ENCODE measurements at regions not wholly inside any gene's neighbourhood (a gene's known extent, or its start where the extent isn't known, plus 50 kb on each side); places are given as distances from the start of the nearest gene placed in this dataset.

DNA sequence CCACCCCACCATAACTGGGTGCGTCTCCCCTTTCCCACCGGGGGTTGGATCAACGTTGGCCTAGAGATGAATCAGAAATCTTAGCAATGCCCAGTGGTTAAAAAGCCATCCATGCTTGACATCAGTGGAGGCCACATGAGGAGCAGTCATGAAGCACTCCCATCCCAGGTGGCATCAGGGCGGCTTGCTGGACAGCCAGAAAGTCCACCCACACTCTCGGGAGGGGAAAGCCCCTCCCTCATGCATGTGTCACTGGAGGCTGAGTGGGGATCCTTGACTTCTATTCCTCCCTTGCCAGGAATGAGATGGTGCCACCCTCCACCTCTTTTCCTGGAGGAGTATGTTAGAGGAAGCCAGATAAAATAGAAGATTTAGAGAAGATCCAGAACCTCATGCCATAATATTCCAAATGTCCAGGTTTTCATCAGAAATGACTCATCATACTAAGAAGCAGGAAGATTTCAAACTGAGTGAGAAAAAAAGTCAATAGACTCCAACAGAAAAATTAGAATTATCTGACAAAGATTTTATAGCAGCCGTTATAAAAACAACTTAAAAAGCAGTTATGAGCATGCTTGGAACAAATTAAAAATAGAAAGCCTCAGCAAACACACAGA is 507.1 kb upstream of the ID2 start:
- Histone ChIP-seq H3K27me3 (replicated peaks; ENCODE audit: control insufficient read depth, insufficient read depth, low read length) (no peaks in the 10 kb centered on the region), H3K36me3 (ENCODE audit: control insufficient read depth, insufficient read depth, low read length) (no peaks in the 10 kb centered on the region), H3K4me3 (replicated peaks; ENCODE audit: low read depth, low read length) (no peak overlapping the region)
- DNase-seq (ENCODE audit: extremely low read depth, insufficient read length), result no peak
- TF ChIP-seq, protein P1, sequence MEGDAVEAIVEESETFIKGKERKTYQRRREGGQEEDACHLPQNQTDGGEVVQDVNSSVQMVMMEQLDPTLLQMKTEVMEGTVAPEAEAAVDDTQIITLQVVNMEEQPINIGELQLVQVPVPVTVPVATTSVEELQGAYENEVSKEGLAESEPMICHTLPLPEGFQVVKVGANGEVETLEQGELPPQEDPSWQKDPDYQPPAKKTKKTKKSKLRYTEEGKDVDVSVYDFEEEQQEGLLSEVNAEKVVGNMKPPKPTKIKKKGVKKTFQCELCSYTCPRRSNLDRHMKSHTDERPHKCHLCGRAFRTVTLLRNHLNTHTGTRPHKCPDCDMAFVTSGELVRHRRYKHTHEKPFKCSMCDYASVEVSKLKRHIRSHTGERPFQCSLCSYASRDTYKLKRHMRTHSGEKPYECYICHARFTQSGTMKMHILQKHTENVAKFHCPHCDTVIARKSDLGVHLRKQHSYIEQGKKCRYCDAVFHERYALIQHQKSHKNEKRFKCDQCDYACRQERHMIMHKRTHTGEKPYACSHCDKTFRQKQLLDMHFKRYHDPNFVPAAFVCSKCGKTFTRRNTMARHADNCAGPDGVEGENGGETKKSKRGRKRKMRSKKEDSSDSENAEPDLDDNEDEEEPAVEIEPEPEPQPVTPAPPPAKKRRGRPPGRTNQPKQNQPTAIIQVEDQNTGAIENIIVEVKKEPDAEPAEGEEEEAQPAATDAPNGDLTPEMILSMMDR (IDR thresholded peaks at IDR 0.05; ENCODE audit: insufficient read depth, low read length, poor library complexity, severe bottlenecking), result no peak

GRCh38 chr2:8176887-8177286 is 505.0 kb upstream of the ID2 start:
- no peak for DNase-seq (ENCODE audit: extremely low read depth, insufficient read length)
- Histone ChIP-seq H3K27me3 (replicated peaks; ENCODE audit: control insufficient read depth, insufficient read depth, low read length) (no peaks in the 10 kb centered on the region), H3K36me3 (ENCODE audit: control insufficient read depth, insufficient read depth, low read length) (no peaks in the 10 kb centered on the region), H3K4me3 (replicated peaks; ENCODE audit: low read depth, low read length) (no peak overlapping the region)
- TF ChIP-seq, protein P1 (IDR thresholded peaks at IDR 0.05; ENCODE audit: insufficient read depth, low read length, poor library complexity, severe bottlenecking), result no peak

DNA sequence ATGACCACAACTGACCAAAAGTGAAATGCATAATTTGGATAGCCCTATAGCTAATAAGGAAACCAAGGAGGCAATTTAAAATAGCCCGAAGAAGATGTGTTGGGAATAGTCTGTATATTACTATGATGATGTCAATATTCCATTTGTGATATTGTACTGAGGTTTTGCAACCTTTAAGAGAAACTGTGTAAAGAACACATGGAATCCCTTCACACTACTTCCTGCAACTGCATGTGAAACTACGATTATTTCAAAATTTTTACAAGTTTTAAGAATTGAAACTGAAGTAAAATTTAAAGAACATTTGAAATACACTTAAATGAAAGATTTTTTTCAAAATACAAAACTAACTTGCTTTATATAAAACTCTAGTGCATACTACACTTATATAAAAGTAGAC is 504.3 kb upstream of the ID2 start:
- TF ChIP-seq, protein P1 (IDR thresholded peaks at IDR 0.05; ENCODE audit: insufficient read depth, low read length, poor library complexity, severe bottlenecking), result no peak
- no peaks in the 10 kb centered on the region for H3K36me3 ChIP-seq (ENCODE audit: control insufficient read depth, insufficient read depth, low read length)
- no peak for DNase-seq (ENCODE audit: extremely low read depth, insufficient read length)
- no peak overlapping the region for H3K4me3 ChIP-seq (replicated peaks; ENCODE audit: low read depth, low read length)
- no peaks in the 10 kb centered on the region for H3K27me3 ChIP-seq (replicated peaks; ENCODE audit: control insufficient read depth, insufficient read depth, low read length)

DNA sequence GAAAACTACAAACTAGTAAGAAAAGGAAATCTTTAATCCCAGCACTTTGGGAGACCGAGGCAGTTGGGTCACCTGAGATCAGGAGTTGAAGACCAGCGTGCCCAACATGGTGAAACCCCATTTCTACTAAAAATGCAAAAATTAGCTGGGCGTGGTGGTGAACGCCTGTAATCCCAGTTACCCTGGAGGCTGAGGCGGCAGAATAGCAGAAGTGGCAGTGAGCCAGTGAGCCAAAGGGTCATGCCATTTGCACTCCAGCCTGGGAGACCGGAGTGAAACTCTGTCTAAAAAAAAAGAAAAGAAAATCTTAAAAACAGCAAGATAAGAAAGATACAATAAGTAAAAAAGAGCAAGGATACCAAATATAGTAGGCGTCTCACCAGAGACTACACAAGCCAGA is 502.9 kb upstream of the ID2 start:
- TF ChIP-seq, protein P1 (IDR thresholded peaks at IDR 0.05; ENCODE audit: insufficient read depth, low read length, poor library complexity, severe bottlenecking), result no peak
- Histone ChIP-seq H3K4me3 (replicated peaks; ENCODE audit: low read depth, low read length) (no peak overlapping the region), H3K36me3 (ENCODE audit: control insufficient read depth, insufficient read depth, low read length) (no peaks in the 10 kb centered on the region), H3K27me3 (replicated peaks; ENCODE audit: control insufficient read depth, insufficient read depth, low read length) (no peaks in the 10 kb centered on the region)
- DNase-seq (ENCODE audit: extremely low read depth, insufficient read length), result no peak

DNA sequence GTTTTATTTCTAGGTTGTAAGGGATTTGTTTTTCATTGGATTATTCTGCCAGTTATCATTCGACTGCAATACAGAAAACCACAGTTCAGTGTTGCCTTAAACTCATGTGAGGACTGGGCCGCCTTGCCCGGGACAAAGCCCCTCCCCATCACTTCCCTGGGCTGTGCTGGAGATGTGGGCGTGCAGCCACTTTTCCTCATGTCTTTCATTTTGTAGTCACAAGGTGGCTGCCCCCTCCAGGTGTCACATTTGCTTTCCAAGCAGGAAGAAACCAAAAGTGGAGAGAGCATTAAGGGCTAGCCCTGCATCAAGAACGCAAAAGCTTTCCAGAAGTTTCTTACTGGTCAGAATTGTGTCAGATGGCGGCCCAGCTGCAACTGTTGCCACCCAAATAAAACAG is 492.5 kb upstream of the ID2 start:
- no peaks in the 10 kb centered on the region for H3K27me3 ChIP-seq (replicated peaks; ENCODE audit: control insufficient read depth, insufficient read depth, low read length)
- TF ChIP-seq, protein P1 (IDR thresholded peaks at IDR 0.05; ENCODE audit: insufficient read depth, low read length, poor library complexity, severe bottlenecking), result no peak
- no peak overlapping the region for H3K4me3 ChIP-seq (replicated peaks; ENCODE audit: low read depth, low read length)
- H3K36me3 ChIP-seq (ENCODE audit: control insufficient read depth, insufficient read depth, low read length), result no peaks in the 10 kb centered on the region
- DNase-seq (ENCODE audit: extremely low read depth, insufficient read length), result no peak

GRCh38 chr2:8190279-8190678 is 491.6 kb upstream of the ID2 start:
- no peaks in the 10 kb centered on the region for H3K27me3 ChIP-seq (replicated peaks; ENCODE audit: control insufficient read depth, insufficient read depth, low read length)
- no peak overlapping the region for H3K4me3 ChIP-seq (replicated peaks; ENCODE audit: low read depth, low read length)
- TF ChIP-seq, protein P1 (IDR thresholded peaks at IDR 0.05; ENCODE audit: insufficient read depth, low read length, poor library complexity, severe bottlenecking), result no peak
- no peaks in the 10 kb centered on the region for H3K36me3 ChIP-seq (ENCODE audit: control insufficient read depth, insufficient read depth, low read length)
- no peak for DNase-seq (ENCODE audit: extremely low read depth, insufficient read length)
